H1 (cell line): ENCODE measurements at regions not wholly inside any gene's neighbourhood (a gene's known extent, or its start where the extent isn't known, plus 50 kb on each side); places are given as distances from the start of the nearest gene placed in this dataset.

Experiments used
- BACH1 ChIP-seq: IDR thresholded peaks from 2 replicates; pipeline ENCODE4 v1.6.1; 2012; ENCODE audit warnings: low read length, improper control_type of control experiment
- CHD2 ChIP-seq: IDR thresholded peaks from 2 replicates; pipeline ENCODE4 v1.6.1; 2012; ENCODE audit warnings: low read length, improper control_type of control experiment
- NANOG ChIP-seq: IDR thresholded peaks from 2 replicates; pipeline ENCODE4 v1.6.1; 2011; ENCODE audit warnings: low read length, low read depth, mild to moderate bottlenecking, inconsistent platforms; ENCODE audit not compliant: insufficient read depth, poor library complexity, severe bottlenecking
- RFX5 ChIP-seq: IDR thresholded peaks from 2 replicates; pipeline ENCODE4 v1.6.1; 2011; ENCODE audit warnings: low read depth, low read length, improper control_type of control experiment, borderline replicate concordance
- SIX5 ChIP-seq: IDR thresholded peaks from 2 replicates; pipeline ENCODE4 v1.6.1; 2011; ENCODE audit warnings: mild to moderate bottlenecking, low read depth, low read length
- TAF1 ChIP-seq: IDR thresholded peaks from 2 replicates; pipeline ENCODE4 v1.6.1; 2011; ENCODE audit warnings: mild to moderate bottlenecking, low read depth, low read length
- USF2 ChIP-seq: IDR thresholded peaks from 2 replicates; pipeline ENCODE4 v1.6.1; 2011; ENCODE audit warnings: low read length, improper control_type of control experiment

- no peak for TF ChIP-seq USF2
- TF ChIP-seq CHD2, result no peak
- TF ChIP-seq RFX5, result no peak
- no peak for TF ChIP-seq TAF1
- no peak for TF ChIP-seq NANOG
- no peak for TF ChIP-seq SIX5
- no peak for TF ChIP-seq BACH1
Observed at GRCh38 chr10:85531706-85532105, 834.9 kb downstream of the GRID1 start (continued).
